HG02623 (cell line): ENCODE measurements at regions not wholly inside any gene's neighbourhood (a gene's known extent, or its start where the extent isn't known, plus 50 kb on each side); places are given as distances from the start of the nearest gene placed in this dataset.
A peak's percentile ranks its signal among the peaks of the same experiment; 100 is the strongest.

Experiments
- ATAC-seq: cut with Tn5 transposase; IDR thresholded peaks from one replicate; pipeline ENCODE4 v1.9.1; 2021; ENCODE audit warnings: moderate library complexity; ENCODE audit not compliant: unreplicated experiment

GRCh38 chr6:74145931-74146330 is 449.9 kb downstream of the CD109 start:
- ATAC-seq = no peak

GRCh38 chr6:74137911-74138310 is 441.9 kb downstream of the CD109 start:
- no peak for ATAC-seq

- no peak for ATAC-seq
These were observed 438.3 kb downstream of the CD109 start for GRCh38 chr6:74134327-74134726.

GRCh38 chr6:74133073-74133472 is 437.1 kb downstream of the CD109 start:
- no peak for ATAC-seq

GRCh38 chr6:74130641-74131040 is 434.6 kb downstream of the CD109 start:
- no peak for ATAC-seq

- no peak for ATAC-seq
These were observed 432.5 kb downstream of the CD109 start for GRCh38 chr6:74128536-74128935.

GRCh38 chr6:74117113-74117512 is 421.1 kb downstream of the CD109 start:
- no peak for ATAC-seq

- no peak for ATAC-seq
These were observed 419.7 kb downstream of the CD109 start for GRCh38 chr6:74115674-74116073.

GRCh38 chr6:74114428-74114827 is 418.4 kb downstream of the CD109 start:
- no peak for ATAC-seq

- ATAC-seq = no peak
These were observed 417.9 kb downstream of the CD109 start for GRCh38 chr6:74113901-74114300.

GRCh38 chr6:74103417-74103816 is 407.4 kb downstream of the CD109 start:
- no peak for ATAC-seq

- ATAC-seq = no peak
These were observed 404.8 kb downstream of the CD109 start for GRCh38 chr6:74100719-74101287.

GRCh38 chr6:74096329-74096728 is 400.3 kb downstream of the CD109 start:
- no peak for ATAC-seq

- ATAC-seq = no peak
These were observed 397.4 kb downstream of the CD109 start for GRCh38 chr6:74093361-74093760.

- ATAC-seq = no peak
These were observed 395.8 kb downstream of the CD109 start for GRCh38 chr6:74091794-74092157.

GRCh38 chr6:74091136-74091793 is 395.3 kb downstream of the CD109 start:
- peak; percentile 62 for ATAC-seq

- ATAC-seq = no peak
These were observed 391.9 kb downstream of the CD109 start for GRCh38 chr6:74087899-74088298.

GRCh38 chr6:74075896-74076295 is 379.9 kb downstream of the CD109 start:
- ATAC-seq = no peak

GRCh38 chr6:74075323-74075722 is 379.3 kb downstream of the CD109 start:
- ATAC-seq = no peak

GRCh38 chr6:74074645-74075044 is 378.6 kb downstream of the CD109 start:
- ATAC-seq = no peak

GRCh38 chr6:74073999-74074398 is 378.0 kb downstream of the CD109 start:
- ATAC-seq = no peak

GRCh38 chr6:74073429-74073828 is 377.4 kb downstream of the CD109 start:
- no peak for ATAC-seq

- no peak for ATAC-seq
These were observed 375.2 kb downstream of the CD109 start for GRCh38 chr6:74071214-74071613.
